GM10266 (cell line): ENCODE measurements at regions not wholly inside any gene's neighbourhood (a gene's known extent, or its start where the extent isn't known, plus 50 kb on each side); places are given as distances from the start of the nearest gene placed in this dataset.

Source experiments
- DNase-seq: peaks from one replicate; pipeline ENCODE4 v3.0.0; 2012; ENCODE audit errors: extremely low spot score
- TF ChIP-seq, protein P1 (sequence below): IDR thresholded peaks from 2 replicates; pipeline ENCODE4 v1.5.1; 2012; ENCODE audit warnings: mild to moderate bottlenecking, low read depth; ENCODE audit not compliant: control insufficient read depth, insufficient read depth; ENCODE audit errors: missing control alignments

DNA sequence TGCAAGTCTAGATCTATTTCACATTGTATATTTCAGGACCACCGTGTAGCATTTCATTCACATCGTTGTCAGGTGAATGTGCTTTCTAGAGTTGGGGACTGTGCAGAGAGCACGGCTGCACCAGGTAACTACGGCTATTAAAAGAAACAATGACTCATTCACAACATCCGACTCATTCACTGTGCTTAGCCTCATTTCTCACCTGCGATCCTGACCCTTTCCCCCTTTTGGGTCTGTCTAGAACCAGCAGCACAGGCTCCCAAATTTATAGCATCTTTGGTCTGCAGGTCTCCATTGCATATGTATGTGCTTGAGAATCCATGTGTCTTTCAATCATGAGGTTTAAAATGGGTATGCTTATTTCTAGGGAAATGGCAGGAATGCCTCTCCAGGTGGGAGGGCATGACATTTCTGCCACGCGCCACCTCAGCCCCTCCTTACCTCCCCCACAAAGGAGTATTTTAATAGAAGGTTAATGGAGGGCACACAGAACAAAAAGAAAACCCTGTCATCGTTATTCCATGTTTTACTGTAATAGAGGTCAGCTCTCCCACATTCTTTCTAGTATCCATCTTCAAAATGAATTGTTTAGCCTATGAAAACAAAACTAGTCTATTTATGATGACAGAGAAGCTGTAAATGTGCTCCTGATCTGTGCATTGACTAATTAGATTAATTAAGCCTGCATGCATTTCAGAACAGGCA, 246.7 kb upstream of the EPHA4 start:
- no peak for DNase-seq
- TF ChIP-seq, protein P1, sequence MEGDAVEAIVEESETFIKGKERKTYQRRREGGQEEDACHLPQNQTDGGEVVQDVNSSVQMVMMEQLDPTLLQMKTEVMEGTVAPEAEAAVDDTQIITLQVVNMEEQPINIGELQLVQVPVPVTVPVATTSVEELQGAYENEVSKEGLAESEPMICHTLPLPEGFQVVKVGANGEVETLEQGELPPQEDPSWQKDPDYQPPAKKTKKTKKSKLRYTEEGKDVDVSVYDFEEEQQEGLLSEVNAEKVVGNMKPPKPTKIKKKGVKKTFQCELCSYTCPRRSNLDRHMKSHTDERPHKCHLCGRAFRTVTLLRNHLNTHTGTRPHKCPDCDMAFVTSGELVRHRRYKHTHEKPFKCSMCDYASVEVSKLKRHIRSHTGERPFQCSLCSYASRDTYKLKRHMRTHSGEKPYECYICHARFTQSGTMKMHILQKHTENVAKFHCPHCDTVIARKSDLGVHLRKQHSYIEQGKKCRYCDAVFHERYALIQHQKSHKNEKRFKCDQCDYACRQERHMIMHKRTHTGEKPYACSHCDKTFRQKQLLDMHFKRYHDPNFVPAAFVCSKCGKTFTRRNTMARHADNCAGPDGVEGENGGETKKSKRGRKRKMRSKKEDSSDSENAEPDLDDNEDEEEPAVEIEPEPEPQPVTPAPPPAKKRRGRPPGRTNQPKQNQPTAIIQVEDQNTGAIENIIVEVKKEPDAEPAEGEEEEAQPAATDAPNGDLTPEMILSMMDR, result no peak

- no peak for DNase-seq
- TF ChIP-seq, protein P1, result no peak
Measured at GRCh38 chr2:221817878-221818277, 245.8 kb upstream of the EPHA4 start.

DNA sequence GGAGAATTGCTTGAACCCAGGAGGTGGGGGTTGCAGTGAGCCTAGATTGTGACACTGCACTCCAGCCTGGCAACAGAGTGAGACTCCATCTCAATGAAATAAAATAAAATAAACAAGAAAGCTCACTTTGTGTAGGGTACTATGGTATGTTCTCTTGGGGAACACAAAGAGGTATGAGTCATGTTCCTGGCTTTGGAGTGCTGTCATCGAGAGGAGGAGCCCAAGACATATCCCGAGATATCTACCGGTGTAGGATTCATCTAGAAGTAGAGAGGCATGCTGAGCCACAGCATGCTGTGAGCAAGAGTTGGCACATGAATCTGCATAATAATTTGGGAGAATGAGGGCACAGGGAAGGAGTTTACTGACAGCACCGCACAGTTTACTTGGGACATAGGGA, 244.9 kb upstream of the EPHA4 start:
- TF ChIP-seq, protein P1, result no peak

GRCh38 chr2:221816566-221816965, 244.5 kb upstream of the EPHA4 start:
- no peak for DNase-seq
- TF ChIP-seq, protein P1, result no peak

More for the DNA sequence above, 244.9 kb upstream of the EPHA4 start:
- no peak for DNase-seq

GRCh38 chr2:221810650-221811049, 238.5 kb upstream of the EPHA4 start:
- TF ChIP-seq, protein P1, result no peak
- DNase-seq, result no peak

DNA sequence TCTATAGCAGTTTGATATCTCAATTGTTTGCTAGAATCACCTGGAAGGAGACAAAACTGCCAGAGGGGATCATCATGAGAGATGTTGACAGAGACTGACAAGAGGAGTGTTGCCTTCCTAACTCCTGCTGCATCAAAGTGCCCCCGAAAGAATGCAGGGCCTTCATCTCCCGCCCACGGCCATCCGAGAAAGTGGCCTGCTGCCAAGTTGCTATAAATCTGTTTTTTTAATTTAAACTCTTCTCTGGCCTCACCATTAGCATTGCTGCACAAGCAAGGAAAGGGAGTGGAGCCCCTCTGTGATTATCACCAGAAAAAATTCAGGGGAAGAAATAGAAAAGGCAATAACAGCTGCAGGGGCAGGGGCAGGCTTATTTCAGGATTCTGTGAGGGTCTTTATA, 238.1 kb upstream of the EPHA4 start:
- TF ChIP-seq, protein P1, result no peak
- no peak for DNase-seq

GRCh38 chr2:221808488-221808887, 236.4 kb upstream of the EPHA4 start:
- no peak for DNase-seq

More at GRCh38 chr2:221808488-221808887, 236.4 kb upstream of the EPHA4 start:
- TF ChIP-seq, protein P1, result no peak
